A549 (cell line): ENCODE measurements at regions not wholly inside any gene's neighbourhood (a gene's known extent, or its start where the extent isn't known, plus 50 kb on each side); places are given as distances from the start of the nearest gene placed in this dataset.
A peak's percentile ranks its signal among the peaks of the same experiment; 100 is the strongest.

ENCODE experiments used
- ATAC-seq, 2 experiments: fragments of 200-7000 bp in 1 of 2; fragments of >200 bp in 1 of 2; cut with Nextera tagmentation in 1 of 2; cut with Tn5 transposase in 1 of 2; 3 replicates each; pipeline versions ENCODE4 v1.8.0 to v1.9.1; 2018 to 2020; ENCODE audit warnings: mild to moderate bottlenecking in 1 of 2, moderate library complexity in 1 of 2
- CTCF ChIA-PET: fragments of 300-600 bp; sonication (Branson Sonifier 250); formaldehyde crosslinking; extraction: SDS; loops from one replicate; lab custom pipeline; 2021; ENCODE audit warnings: antibody characterized with exemption, inconsistent platforms; lab: Yijun Ruan, JAX
- POLR2A ChIA-PET: fragments of 350-600 bp; formaldehyde crosslinking; extraction: SDS; loops from one replicate; lab custom pipeline; 2021; ENCODE audit warnings: antibody characterized with exemption, inconsistent platforms; lab: Yijun Ruan, JAX
- DNase-seq, 2 experiments: peaks; one replicate each; pipeline versions ENCODE4 v3.0.0 to v3.0.0-alpha.2; 2011 to 2016; ENCODE audit warnings: low read depth in 1 of 2, low spot score in 1 of 2
- FAIRE-seq: peaks from 2 replicates; lab custom pipeline; 2011; peaks lifted over from hg19 to GRCh38; lab: Jason Lieb, UNC
- H3K27ac ChIP-seq, 2 experiments: fragments of >200 bp; sonication (Bioruptor Twin); formaldehyde crosslinking; 3 replicates each; pipeline ENCODE4 v1.5.1; 2016 to 2017
- H3K4me1 ChIP-seq: fragments of >200 bp; sonication (Bioruptor Twin); formaldehyde crosslinking; 3 replicates; pipeline ENCODE4 v1.6.1; 2016
- H3K4me2 ChIP-seq: fragments of >200 bp; sonication (Bioruptor Twin); formaldehyde crosslinking; 3 replicates; pipeline ENCODE4 v1.6.1; 2016
- H3K4me3 ChIP-seq: fragments of >200 bp; sonication (Bioruptor Twin); formaldehyde crosslinking; 3 replicates; pipeline ENCODE4 v1.5.1; 2016
- H3K9me3 ChIP-seq: fragments of >200 bp; sonication (Bioruptor Twin); formaldehyde crosslinking; 3 replicates; pipeline ENCODE4 v1.6.1; 2016
- BHLHE40 ChIP-seq: IDR thresholded peaks from 2 replicates; pipeline ENCODE4 v1.6.1; 2012; ENCODE audit warnings: low read depth, low read length, inconsistent platforms
- CEBPB ChIP-seq, 2 experiments: fragments of >200 bp in 1 of 2; sonication (Bioruptor Twin) in 1 of 2; formaldehyde crosslinking in 1 of 2; IDR thresholded peaks; 2 replicates each; pipeline ENCODE4 v1.6.1; 2012 to 2016
- CHD2 ChIP-seq: fragments of 150-350 bp; IDR thresholded peaks from 2 replicates; pipeline ENCODE4 v1.6.1; 2014; ENCODE audit warnings: low read length; ENCODE audit not compliant: partially characterized antibody
- CHD4 ChIP-seq: fragments of 200-600 bp; sonication (generic); IDR thresholded peaks from 2 replicates; pipeline ENCODE4 v1.6.1; 2016; ENCODE audit warnings: antibody characterized with exemption, mild to moderate bottlenecking, borderline replicate concordance
- EHF ChIP-seq: fragments of 250-450 bp; sonication (Bioruptor Pico); IDR thresholded peaks from 2 replicates; pipeline ENCODE4 v1.5.0; 2020; ENCODE audit warnings: mild to moderate bottlenecking
- ESRRA ChIP-seq: fragments of 150-350 bp; IDR thresholded peaks from 2 replicates; pipeline ENCODE4 v1.6.1; 2014; ENCODE audit warnings: mild to moderate bottlenecking, low read length, borderline replicate concordance
- FOSB ChIP-seq: fragments of 250-450 bp; sonication (Bioruptor Pico); IDR thresholded peaks from 2 replicates; pipeline ENCODE4 v1.5.0; 2020; ENCODE audit warnings: mild to moderate bottlenecking, moderate library complexity
- FOXS1 ChIP-seq: fragments of 250-450 bp; sonication (Bioruptor Pico); IDR thresholded peaks from 2 replicates; pipeline ENCODE4 v1.5.0; 2020; ENCODE audit warnings: mild to moderate bottlenecking, moderate library complexity
- GATA3 ChIP-seq: IDR thresholded peaks from 2 replicates; pipeline ENCODE4 v1.6.1; 2012; ENCODE audit warnings: borderline replicate concordance
- HDAC2 ChIP-seq: fragments of 200-600 bp; sonication (generic); IDR thresholded peaks from 2 replicates; pipeline ENCODE4 v1.6.1; 2016
- HOXA7 ChIP-seq: fragments of 250-450 bp; sonication (Bioruptor Pico); IDR thresholded peaks from 2 replicates; pipeline ENCODE4 v1.5.0; 2020; ENCODE audit warnings: mild to moderate bottlenecking, moderate library complexity
- JUNB ChIP-seq: fragments of >200 bp; sonication (Bioruptor Twin); formaldehyde crosslinking; IDR thresholded peaks from 2 replicates; pipeline ENCODE4 v1.6.1; 2016
- KDM1A ChIP-seq: fragments of 200-600 bp; sonication (generic); IDR thresholded peaks from 2 replicates; pipeline ENCODE4 v1.6.1; 2016; ENCODE audit warnings: low read depth, mild to moderate bottlenecking
- MAFK ChIP-seq: fragments of 450-650 bp; IDR thresholded peaks from 2 replicates; pipeline ENCODE4 v1.6.1; 2014; ENCODE audit not compliant: partially characterized antibody
- MYC ChIP-seq: IDR thresholded peaks from 2 replicates; pipeline ENCODE4 v1.6.1; 2012; ENCODE audit warnings: mild to moderate bottlenecking, inconsistent platforms, low read length, improper control_type of control experiment, borderline replicate concordance
- NFE2L2 ChIP-seq: fragments of 150-350 bp; conservative IDR thresholded peaks from 2 replicates; pipeline ENCODE4 v1.6.1; 2014; ENCODE audit warnings: low read length
- POLR2AphosphoS2 ChIP-seq: conservative IDR thresholded peaks from 2 replicates; pipeline ENCODE4 v1.6.1; 2012; ENCODE audit warnings: low read length, improper control_type of control experiment, inconsistent platforms
- ZC3H11A ChIP-seq: fragments of 450-650 bp; IDR thresholded peaks from 2 replicates; pipeline ENCODE4 v1.6.1; 2014; ENCODE audit warnings: antibody characterized with exemption, mild to moderate bottlenecking
- ZNF302 ChIP-seq: fragments of 250-450 bp; sonication (Bioruptor Pico); IDR thresholded peaks from 2 replicates; pipeline ENCODE4 v1.9.0; 2021; ENCODE audit warnings: inconsistent platforms, mild to moderate bottlenecking, moderate library complexity
- ZSCAN20 ChIP-seq: fragments of 250-450 bp; sonication (Bioruptor Pico); IDR thresholded peaks from 2 replicates; pipeline ENCODE4 v1.8.0; 2022; ENCODE audit warnings: mild to moderate bottlenecking, moderate library complexity
- WGBS: methylation state at CpG from one replicate; pipeline ENCODE4 v1.1.6; 2017; ENCODE audit errors: missing lambda C conversion rate; 5-methylcytosine and 5-hydroxymethylcytosine counted together
- TF ChIP-seq, protein P1 (sequence below): fragments of >200 bp; sonication (Bioruptor Twin); formaldehyde crosslinking; IDR thresholded peaks from 3 replicates; pipeline ENCODE4 v1.5.1; 2016
- TF ChIP-seq, protein P2 (sequence below): fragments of 200-600 bp; sonication (generic); IDR thresholded peaks from 2 replicates; pipeline ENCODE4 v1.6.1; 2016; ENCODE audit warnings: antibody characterized with exemption, mild to moderate bottlenecking, moderate library complexity
- TF ChIP-seq, protein P3 (sequence below): fragments of >200 bp; sonication (Bioruptor Twin); formaldehyde crosslinking; IDR thresholded peaks from 3 replicates; pipeline ENCODE4 v1.6.1; 2016
- TF ChIP-seq, protein P4 (sequence below): fragments of 250-450 bp; sonication (Bioruptor Pico); IDR thresholded peaks from 2 replicates; pipeline ENCODE4 v1.5.0; 2021; ENCODE audit warnings: mild to moderate bottlenecking, moderate library complexity, borderline replicate concordance

DNA sequence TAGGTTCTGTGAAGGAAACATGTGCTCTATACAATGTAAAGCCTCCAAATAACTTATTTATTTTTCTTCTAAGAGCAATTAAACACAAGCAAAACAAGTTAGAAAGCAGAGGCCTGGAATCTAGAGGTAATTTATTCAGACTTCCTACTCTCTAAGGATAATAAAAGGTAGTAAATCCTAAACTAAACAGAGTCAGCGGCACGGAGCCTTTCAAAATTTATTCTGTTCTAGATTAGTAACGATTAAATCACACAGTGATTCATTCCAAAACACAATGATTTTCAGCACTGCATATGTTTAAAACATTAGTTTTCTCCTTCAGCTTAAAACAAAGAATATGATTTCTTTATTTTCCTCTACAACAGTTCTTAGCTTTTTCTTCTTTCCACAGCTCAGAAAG is 160.9 kb downstream of the FBXO15 start:
- ChIA-PET CTCF (no interaction called here), POLR2A (no interaction called here)
- Histone ChIP-seq H3K4me2 (no peak overlapping the region), H3K4me1 (no peaks in the 10 kb centered on the region), H3K4me3 (no peak overlapping the region), H3K27ac (no peak overlapping the region)
- DNase-seq, result no peak
- WGBS, result 0% methylated on average over 3 of the region's 3 CpGs
- ATAC-seq, result no peak
- FAIRE-seq, result no peak
- no peak for TF ChIP-seq CEBPB (IDR thresholded peaks at IDR 0.05)
- TF ChIP-seq ZNF302, result no peak
- TF ChIP-seq BHLHE40, result no peak
- TF ChIP-seq HOXA7 (CRISPR knock-in tag), result no peak
- TF ChIP-seq, protein P1, sequence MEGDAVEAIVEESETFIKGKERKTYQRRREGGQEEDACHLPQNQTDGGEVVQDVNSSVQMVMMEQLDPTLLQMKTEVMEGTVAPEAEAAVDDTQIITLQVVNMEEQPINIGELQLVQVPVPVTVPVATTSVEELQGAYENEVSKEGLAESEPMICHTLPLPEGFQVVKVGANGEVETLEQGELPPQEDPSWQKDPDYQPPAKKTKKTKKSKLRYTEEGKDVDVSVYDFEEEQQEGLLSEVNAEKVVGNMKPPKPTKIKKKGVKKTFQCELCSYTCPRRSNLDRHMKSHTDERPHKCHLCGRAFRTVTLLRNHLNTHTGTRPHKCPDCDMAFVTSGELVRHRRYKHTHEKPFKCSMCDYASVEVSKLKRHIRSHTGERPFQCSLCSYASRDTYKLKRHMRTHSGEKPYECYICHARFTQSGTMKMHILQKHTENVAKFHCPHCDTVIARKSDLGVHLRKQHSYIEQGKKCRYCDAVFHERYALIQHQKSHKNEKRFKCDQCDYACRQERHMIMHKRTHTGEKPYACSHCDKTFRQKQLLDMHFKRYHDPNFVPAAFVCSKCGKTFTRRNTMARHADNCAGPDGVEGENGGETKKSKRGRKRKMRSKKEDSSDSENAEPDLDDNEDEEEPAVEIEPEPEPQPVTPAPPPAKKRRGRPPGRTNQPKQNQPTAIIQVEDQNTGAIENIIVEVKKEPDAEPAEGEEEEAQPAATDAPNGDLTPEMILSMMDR, result no peak
- TF ChIP-seq, protein P2, sequence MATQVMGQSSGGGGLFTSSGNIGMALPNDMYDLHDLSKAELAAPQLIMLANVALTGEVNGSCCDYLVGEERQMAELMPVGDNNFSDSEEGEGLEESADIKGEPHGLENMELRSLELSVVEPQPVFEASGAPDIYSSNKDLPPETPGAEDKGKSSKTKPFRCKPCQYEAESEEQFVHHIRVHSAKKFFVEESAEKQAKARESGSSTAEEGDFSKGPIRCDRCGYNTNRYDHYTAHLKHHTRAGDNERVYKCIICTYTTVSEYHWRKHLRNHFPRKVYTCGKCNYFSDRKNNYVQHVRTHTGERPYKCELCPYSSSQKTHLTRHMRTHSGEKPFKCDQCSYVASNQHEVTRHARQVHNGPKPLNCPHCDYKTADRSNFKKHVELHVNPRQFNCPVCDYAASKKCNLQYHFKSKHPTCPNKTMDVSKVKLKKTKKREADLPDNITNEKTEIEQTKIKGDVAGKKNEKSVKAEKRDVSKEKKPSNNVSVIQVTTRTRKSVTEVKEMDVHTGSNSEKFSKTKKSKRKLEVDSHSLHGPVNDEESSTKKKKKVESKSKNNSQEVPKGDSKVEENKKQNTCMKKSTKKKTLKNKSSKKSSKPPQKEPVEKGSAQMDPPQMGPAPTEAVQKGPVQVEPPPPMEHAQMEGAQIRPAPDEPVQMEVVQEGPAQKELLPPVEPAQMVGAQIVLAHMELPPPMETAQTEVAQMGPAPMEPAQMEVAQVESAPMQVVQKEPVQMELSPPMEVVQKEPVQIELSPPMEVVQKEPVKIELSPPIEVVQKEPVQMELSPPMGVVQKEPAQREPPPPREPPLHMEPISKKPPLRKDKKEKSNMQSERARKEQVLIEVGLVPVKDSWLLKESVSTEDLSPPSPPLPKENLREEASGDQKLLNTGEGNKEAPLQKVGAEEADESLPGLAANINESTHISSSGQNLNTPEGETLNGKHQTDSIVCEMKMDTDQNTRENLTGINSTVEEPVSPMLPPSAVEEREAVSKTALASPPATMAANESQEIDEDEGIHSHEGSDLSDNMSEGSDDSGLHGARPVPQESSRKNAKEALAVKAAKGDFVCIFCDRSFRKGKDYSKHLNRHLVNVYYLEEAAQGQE, result no peak
- no peak for TF ChIP-seq MYC
- TF ChIP-seq KDM1A, result no peak
- TF ChIP-seq MAFK, result no peak
- TF ChIP-seq POLR2AphosphoS2, result no peak
- TF ChIP-seq, all 56 proteins: peak for 0
- no peaks in the 10 kb centered on the region for H3K9me3 ChIP-seq

GRCh38 chr18:73985855-73986625 is 161.6 kb downstream of the FBXO15 start:
- ChIA-PET CTCF (no interaction called here), POLR2A (no interaction called here)
- Histone ChIP-seq H3K27ac (no peak overlapping the region), H3K9me3 (no peaks in the 10 kb centered on the region), H3K4me3 (no peak overlapping the region), H3K4me1 (no peaks in the 10 kb centered on the region), H3K4me2 (no peak overlapping the region)
- no peak for ATAC-seq
- WGBS, result 38% methylated on average over 2 of the region's 2 CpGs
- no peak for FAIRE-seq
- no peak for DNase-seq
- peak; percentile 12 for TF ChIP-seq MAFK
- no peak for TF ChIP-seq JUNB
- TF ChIP-seq NFE2L2, result no peak

- H3K4me2 ChIP-seq, result no peak overlapping the region
- ATAC-seq (no peak), DNase-seq (no peak), FAIRE-seq (no peak)
- POLR2A ChIA-PET, result no interaction called here
- H3K27ac ChIP-seq, result no peak overlapping the region
- no peak overlapping the region for H3K4me3 ChIP-seq
- H3K9me3 ChIP-seq, result no peaks in the 10 kb centered on the region
- CTCF ChIA-PET, result no interaction called here
- no peaks in the 10 kb centered on the region for H3K4me1 ChIP-seq
- no peak for TF ChIP-seq ESRRA
- no peak for TF ChIP-seq MYC
- no peak for TF ChIP-seq HDAC2
- no peak for TF ChIP-seq CHD2
- no peak for TF ChIP-seq ZC3H11A
- no peak for TF ChIP-seq FOSB
- no peak for TF ChIP-seq ZSCAN20 (CRISPR knock-in tag)
- TF ChIP-seq GATA3, result no peak
- TF ChIP-seq KDM1A, result no peak
- TF ChIP-seq, protein P3, sequence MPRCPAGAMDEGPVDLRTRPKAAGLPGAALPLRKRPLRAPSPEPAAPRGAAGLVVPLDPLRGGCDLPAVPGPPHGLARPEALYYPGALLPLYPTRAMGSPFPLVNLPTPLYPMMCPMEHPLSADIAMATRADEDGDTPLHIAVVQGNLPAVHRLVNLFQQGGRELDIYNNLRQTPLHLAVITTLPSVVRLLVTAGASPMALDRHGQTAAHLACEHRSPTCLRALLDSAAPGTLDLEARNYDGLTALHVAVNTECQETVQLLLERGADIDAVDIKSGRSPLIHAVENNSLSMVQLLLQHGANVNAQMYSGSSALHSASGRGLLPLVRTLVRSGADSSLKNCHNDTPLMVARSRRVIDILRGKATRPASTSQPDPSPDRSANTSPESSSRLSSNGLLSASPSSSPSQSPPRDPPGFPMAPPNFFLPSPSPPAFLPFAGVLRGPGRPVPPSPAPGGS, result no peak
- no peak for TF ChIP-seq CHD4
- TF ChIP-seq, protein P4, sequence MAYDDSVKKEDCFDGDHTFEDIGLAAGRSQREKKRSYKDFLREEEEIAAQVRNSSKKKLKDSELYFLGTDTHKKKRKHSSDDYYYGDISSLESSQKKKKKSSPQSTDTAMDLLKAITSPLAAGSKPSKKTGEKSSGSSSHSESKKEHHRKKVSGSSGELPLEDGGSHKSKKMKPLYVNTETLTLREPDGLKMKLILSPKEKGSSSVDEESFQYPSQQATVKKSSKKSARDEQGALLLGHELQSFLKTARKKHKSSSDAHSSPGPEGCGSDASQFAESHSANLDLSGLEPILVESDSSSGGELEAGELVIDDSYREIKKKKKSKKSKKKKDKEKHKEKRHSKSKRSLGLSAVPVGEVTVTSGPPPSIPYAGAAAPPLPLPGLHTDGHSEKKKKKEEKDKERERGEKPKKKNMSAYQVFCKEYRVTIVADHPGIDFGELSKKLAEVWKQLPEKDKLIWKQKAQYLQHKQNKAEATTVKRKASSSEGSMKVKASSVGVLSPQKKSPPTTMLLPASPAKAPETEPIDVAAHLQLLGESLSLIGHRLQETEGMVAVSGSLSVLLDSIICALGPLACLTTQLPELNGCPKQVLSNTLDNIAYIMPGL (CRISPR knock-in tag), result no peak
- TF ChIP-seq EHF, result no peak
- TF ChIP-seq FOXS1 (CRISPR knock-in tag), result no peak
- TF ChIP-seq, all 56 proteins: peak for 0
- 49% methylated on average over 6 of the region's 6 CpGs for WGBS
Measured at GRCh38 chr18:73983970-73984369, 163.7 kb downstream of the FBXO15 start.
